ENCODE measurements at regions not wholly inside any gene's neighbourhood (a gene's known extent, or its start where the extent isn't known, plus 50 kb on each side); places are given as distances from the start of the nearest gene placed in this dataset.
"Not testable (repeated sequence)": the region's sequence is repeated elsewhere in the genome, so short reads cannot be mapped to it uniquely, and the experiment has no call there.

DNA sequence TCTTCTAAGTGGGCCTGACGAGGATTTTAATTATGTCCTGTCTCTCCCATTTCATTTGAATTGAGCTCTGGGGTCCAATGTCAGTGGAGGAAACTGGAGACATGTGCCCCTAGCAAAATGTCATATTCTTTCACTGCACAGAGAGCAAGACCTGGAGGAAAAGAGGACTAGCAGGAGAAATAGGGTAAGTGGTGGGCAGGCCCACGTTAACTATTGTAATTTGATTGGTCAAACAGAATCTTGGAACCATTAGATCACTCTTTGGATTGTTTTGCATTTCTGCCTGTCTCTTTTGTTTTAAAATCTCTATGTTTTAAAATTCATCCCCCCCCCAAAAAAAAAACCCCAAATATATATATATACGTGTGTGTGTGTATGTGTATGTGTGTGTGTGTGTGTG is 113.9 kb upstream of the PELI2 start:
- TF ChIP-seq, protein P1, sequence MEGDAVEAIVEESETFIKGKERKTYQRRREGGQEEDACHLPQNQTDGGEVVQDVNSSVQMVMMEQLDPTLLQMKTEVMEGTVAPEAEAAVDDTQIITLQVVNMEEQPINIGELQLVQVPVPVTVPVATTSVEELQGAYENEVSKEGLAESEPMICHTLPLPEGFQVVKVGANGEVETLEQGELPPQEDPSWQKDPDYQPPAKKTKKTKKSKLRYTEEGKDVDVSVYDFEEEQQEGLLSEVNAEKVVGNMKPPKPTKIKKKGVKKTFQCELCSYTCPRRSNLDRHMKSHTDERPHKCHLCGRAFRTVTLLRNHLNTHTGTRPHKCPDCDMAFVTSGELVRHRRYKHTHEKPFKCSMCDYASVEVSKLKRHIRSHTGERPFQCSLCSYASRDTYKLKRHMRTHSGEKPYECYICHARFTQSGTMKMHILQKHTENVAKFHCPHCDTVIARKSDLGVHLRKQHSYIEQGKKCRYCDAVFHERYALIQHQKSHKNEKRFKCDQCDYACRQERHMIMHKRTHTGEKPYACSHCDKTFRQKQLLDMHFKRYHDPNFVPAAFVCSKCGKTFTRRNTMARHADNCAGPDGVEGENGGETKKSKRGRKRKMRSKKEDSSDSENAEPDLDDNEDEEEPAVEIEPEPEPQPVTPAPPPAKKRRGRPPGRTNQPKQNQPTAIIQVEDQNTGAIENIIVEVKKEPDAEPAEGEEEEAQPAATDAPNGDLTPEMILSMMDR (IDR thresholded peaks at IDR 0.05), result no peak
- Histone ChIP-seq H3K9me3 (no peaks in the 10 kb centered on the region), H3K27ac (no peak overlapping the region), H3K27me3 (replicated peaks; ENCODE audit: insufficient read depth) (no peaks in the 10 kb centered on the region), H3K4me3 (peak overlapping the region; percentile 39), H3K4me1 (ENCODE audit: control insufficient read depth in 1 of 2, low read depth in 2 of 2) (peaks cover 7 to 21% of the 10 kb centered on the region in 2 donors), H3K36me3 (no peaks in the 10 kb centered on the region)
- DNase-seq (ENCODE audit: low spot score), result no peak
- no peak for ATAC-seq (ENCODE audit: insufficient number of reproducible peaks, low FRiP score, low read depth)

DNA sequence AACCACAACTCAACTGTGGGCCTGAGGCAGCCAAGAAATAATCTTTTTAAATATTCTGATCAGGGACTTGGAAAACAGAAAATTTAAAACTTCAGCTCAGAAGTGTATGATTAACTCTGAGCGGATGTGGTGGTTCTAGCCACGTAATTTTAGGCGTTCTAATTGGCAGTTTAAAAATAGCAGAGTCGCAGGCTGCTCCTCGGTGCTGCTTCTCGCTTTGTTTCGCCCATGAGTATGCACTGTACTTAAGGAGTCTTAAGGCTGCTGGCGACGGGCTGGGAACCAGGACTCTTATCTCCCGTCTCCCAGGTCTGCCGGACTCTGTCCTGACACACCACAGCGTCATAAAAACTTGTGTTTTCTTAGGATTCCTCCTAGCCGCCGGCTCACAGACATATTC is 113.4 kb upstream of the PELI2 start:
- peak overlapping the region; percentile 39 for H3K4me3 ChIP-seq
- no peaks in the 10 kb centered on the region for H3K36me3 ChIP-seq
- peak; percentile 10 for ATAC-seq (ENCODE audit: insufficient number of reproducible peaks, low FRiP score, low read depth)
- H3K4me1 ChIP-seq (ENCODE audit: control insufficient read depth in 1 of 2, low read depth in 2 of 2), result peaks cover 7 to 21% of the 10 kb centered on the region in 2 donors
- TF ChIP-seq, protein P1 (IDR thresholded peaks at IDR 0.05), result no peak
- peak overlapping the region in 1 of 2 donors; percentile 20 for H3K27ac ChIP-seq
- no peaks in the 10 kb centered on the region for H3K27me3 ChIP-seq (replicated peaks; ENCODE audit: insufficient read depth)
- no peak for DNase-seq (ENCODE audit: low spot score)
- H3K9me3 ChIP-seq, result no peaks in the 10 kb centered on the region

DNA sequence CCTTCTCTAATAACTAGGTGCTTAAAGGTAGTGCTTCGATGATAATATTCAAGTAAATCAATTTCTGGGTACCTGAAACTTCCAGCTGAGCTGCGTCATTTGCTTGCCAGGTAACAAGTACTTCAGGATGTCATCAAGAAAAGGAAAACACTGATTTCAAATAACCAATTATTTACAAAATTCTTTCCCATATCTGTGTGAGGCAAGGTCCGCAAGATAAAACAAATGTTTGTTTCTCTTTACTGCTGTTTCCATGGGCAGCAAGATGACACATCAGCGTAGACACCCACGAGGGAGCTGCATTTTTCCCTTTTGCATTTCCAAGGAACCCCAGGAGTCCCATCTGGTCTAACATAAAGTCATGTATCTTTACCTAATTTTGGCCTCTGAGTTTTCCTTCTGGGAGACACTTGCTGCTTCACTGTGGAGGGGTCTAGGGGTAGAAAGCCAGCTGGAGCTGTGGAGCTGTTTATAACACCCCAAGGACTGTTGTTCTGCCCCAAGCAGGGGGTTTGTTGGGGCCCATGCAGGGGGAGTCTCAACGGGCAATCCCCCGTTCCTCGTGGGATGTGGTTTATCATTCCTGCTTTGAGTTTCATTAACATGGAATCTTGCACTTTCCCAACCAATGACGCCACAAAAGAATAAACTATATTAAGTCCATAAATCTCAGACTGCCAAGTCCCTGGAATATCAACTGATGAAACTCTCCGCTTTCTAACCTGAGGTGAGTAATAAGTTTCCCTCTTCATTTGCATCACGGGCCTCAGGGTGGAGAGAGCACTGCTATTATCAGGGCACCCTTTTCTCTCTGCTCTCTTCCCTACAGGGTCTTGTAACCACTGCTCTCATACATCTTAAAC is 112.8 kb upstream of the PELI2 start:
- Histone ChIP-seq H3K4me1 (ENCODE audit: control insufficient read depth in 1 of 2, low read depth in 2 of 2) (peaks cover 7 to 21% of the 10 kb centered on the region in 2 donors), H3K27ac (peak overlapping the region in 1 of 2 donors; percentile 20), H3K9me3 (no peaks in the 10 kb centered on the region), H3K4me3 (peak overlapping the region; percentile 39), H3K36me3 (no peaks in the 10 kb centered on the region), H3K27me3 (replicated peaks; ENCODE audit: insufficient read depth) (no peaks in the 10 kb centered on the region)
- DNase-seq (ENCODE audit: low spot score) (no peak), ATAC-seq (ENCODE audit: insufficient number of reproducible peaks, low FRiP score, low read depth) (peak; percentile 24)
- TF ChIP-seq, protein P1 (IDR thresholded peaks at IDR 0.05), result no peak

DNA sequence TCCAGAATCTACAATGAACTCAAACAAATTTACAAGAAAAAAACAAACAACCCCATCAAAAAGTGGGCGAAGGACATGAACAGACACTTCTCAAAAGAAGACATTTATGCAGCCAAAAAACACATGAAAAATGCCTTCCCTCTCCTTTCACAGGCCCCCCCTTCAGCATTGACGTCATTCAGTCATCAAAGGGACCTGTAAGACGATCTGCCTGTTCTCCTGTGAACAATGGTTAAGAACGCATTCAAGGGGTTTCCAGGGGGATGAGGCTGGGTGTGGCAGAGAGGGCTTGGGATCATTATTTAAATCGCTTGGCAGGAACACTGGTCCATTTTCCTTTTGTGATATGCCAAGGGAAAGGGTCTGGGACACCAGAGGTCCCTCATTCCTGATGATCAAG is 110.7 kb upstream of the PELI2 start:
- DNase-seq (ENCODE audit: low spot score); H3K9me3 ChIP-seq; H3K27me3 ChIP-seq (replicated peaks; ENCODE audit: insufficient read depth); H3K4me3 ChIP-seq; H3K27ac ChIP-seq; H3K36me3 ChIP-seq; ATAC-seq (ENCODE audit: insufficient number of reproducible peaks, low FRiP score, low read depth): not testable (repeated sequence)
- H3K4me1 ChIP-seq (ENCODE audit: control insufficient read depth in 1 of 2, low read depth in 2 of 2), result peaks cover 3 to 15% of the 10 kb centered on the region in 2 donors

DNA sequence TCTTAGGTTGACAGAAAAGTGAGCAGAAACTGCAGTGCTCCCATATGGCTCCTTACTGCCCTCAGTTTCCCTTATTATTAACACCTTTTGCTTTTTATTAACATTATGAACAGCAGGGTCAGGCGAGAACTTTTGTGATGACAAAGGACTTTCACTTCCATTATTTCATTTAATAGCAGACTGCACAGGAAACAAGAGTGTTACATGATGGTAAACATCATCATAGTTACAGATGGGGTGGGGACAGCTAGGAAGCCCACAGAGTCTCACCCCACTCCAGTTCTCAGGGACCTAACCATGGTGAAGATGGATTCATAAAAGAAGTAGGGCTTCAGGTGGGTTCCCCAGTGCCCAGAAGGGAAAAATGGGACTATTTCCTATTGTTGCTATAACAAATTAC is 110.1 kb upstream of the PELI2 start:
- Histone ChIP-seq H3K4me1 (ENCODE audit: control insufficient read depth in 1 of 2, low read depth in 2 of 2) (peaks cover 0 to 12% of the 10 kb centered on the region in 2 donors), H3K27me3 (replicated peaks; ENCODE audit: insufficient read depth) (no peaks in the 10 kb centered on the region)
- ATAC-seq (ENCODE audit: insufficient number of reproducible peaks, low FRiP score, low read depth), result no peak

DNA sequence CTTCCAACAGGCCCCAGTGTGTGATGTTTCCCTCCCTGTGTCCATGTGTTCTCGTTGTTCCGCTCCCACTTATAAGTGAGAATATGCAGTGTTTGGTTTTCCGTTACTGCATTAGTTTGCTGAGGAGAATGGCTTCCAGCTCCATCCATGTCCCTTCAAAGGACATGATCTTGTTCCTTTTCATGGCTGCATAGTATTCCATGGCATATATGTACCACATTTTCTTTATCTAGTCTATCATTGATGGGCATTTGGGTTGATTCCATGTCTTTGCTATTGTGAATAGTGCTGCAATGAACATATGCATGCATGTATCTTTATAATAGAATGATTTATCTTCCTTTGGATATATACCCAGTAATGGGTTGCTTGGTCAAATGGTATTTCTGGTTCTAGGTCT is 109.5 kb upstream of the PELI2 start:
- H3K36me3 ChIP-seq; ATAC-seq (ENCODE audit: insufficient number of reproducible peaks, low FRiP score, low read depth); H3K27me3 ChIP-seq (replicated peaks; ENCODE audit: insufficient read depth); H3K27ac ChIP-seq; H3K4me3 ChIP-seq; DNase-seq (ENCODE audit: low spot score); H3K9me3 ChIP-seq: not testable (repeated sequence)
- H3K4me1 ChIP-seq (ENCODE audit: control insufficient read depth in 1 of 2, low read depth in 2 of 2), result peaks cover 0 to 12% of the 10 kb centered on the region in 2 donors

More for the DNA sequence above, 110.1 kb upstream of the PELI2 start:
- DNase-seq (ENCODE audit: low spot score), result no peak
- TF ChIP-seq, protein P1 (IDR thresholded peaks at IDR 0.05), result no peak
- Histone ChIP-seq H3K36me3 (no peaks in the 10 kb centered on the region), H3K9me3 (no peaks in the 10 kb centered on the region), H3K4me3 (no peak overlapping the region), H3K27ac (no peak overlapping the region)
